HepG2 (cell line): ENCODE measurements at regions not wholly inside any gene's neighbourhood (a gene's known extent, or its start where the extent isn't known, plus 50 kb on each side); places are given as distances from the start of the nearest gene placed in this dataset.

Experiments used
- DZIP1 ChIP-seq: sonication (generic); formaldehyde crosslinking; IDR thresholded peaks from 2 replicates; pipeline ENCODE4 v1.5.0; 2020; ENCODE audit warnings: mild to moderate bottlenecking, missing genetic modification reagents
- ESRRA ChIP-seq: sonication (generic); formaldehyde crosslinking; IDR thresholded peaks from 2 replicates; pipeline ENCODE4 v1.5.1; 2020; ENCODE audit warnings: mild to moderate bottlenecking, low read depth, missing genetic modification reagents
- FLYWCH1 ChIP-seq: sonication (generic); formaldehyde crosslinking; IDR thresholded peaks from 2 replicates; pipeline ENCODE4 v1.8.1; 2023; ENCODE audit warnings: mild to moderate bottlenecking, missing genetic modification reagents
- FOSL2 ChIP-seq: sonication (generic); formaldehyde crosslinking; IDR thresholded peaks from 2 replicates; pipeline ENCODE4 v1.4.0; 2020; ENCODE audit warnings: missing genetic modification reagents
- FOXP1 ChIP-seq, 2 experiments: fragments of 450-650 bp in 1 of 2; IDR thresholded peaks; 2 replicates each; pipeline ENCODE4 v1.6.1; 2017 to 2018; ENCODE audit warnings: antibody characterized with exemption in 1 of 2
- KIAA2018 ChIP-seq: sonication (generic); formaldehyde crosslinking; IDR thresholded peaks from 2 replicates; pipeline ENCODE4 v1.5.0; 2020; ENCODE audit warnings: mild to moderate bottlenecking, missing genetic modification reagents, borderline replicate concordance
- PBX3 ChIP-seq: sonication (generic); formaldehyde crosslinking; IDR thresholded peaks from 2 replicates; pipeline ENCODE4 v1.8.1; 2023; ENCODE audit warnings: missing genetic modification reagents, inconsistent platforms, borderline replicate concordance
- RARA ChIP-seq: IDR thresholded peaks from 2 replicates; pipeline ENCODE4 v1.6.1; 2016; ENCODE audit warnings: missing genetic modification reagents, missing compliant biosample characterization
- SALL1 ChIP-seq: sonication (generic); formaldehyde crosslinking; IDR thresholded peaks from 2 replicates; pipeline ENCODE4 v1.8.0; 2022; ENCODE audit warnings: mild to moderate bottlenecking, missing genetic modification reagents
- SOX13 ChIP-seq, 3 experiments: fragments of 450-650 bp in 1 of 3; sonication (generic) in 1 of 3; formaldehyde crosslinking in 1 of 3; IDR thresholded peaks in 2 of 3; conservative IDR thresholded peaks in 1 of 3; 2 replicates each; pipeline versions ENCODE4 v1.5.0 to v1.6.1; 2016 to 2020; ENCODE audit warnings: antibody characterized with exemption in 1 of 3, mild to moderate bottlenecking in 1 of 3, missing compliant biosample characterization in 1 of 3, missing genetic modification reagents in 1 of 3, moderate library complexity in 1 of 3
- SOX5 ChIP-seq: IDR thresholded peaks from 2 replicates; pipeline ENCODE4 v1.6.1; 2016; ENCODE audit warnings: borderline replicate concordance
- TCF7 ChIP-seq: sonication (generic); IDR thresholded peaks from 2 replicates; pipeline ENCODE4 v1.6.1; 2016; ENCODE audit warnings: antibody characterized with exemption, low read depth
- TEAD3 ChIP-seq: optimal IDR thresholded peaks from 2 replicates; pipeline ENCODE3; 2016; ENCODE audit warnings: borderline replicate concordance
- TFAP4 ChIP-seq: sonication (generic); IDR thresholded peaks from 2 replicates; pipeline ENCODE4 v1.6.1; 2016; ENCODE audit warnings: low read depth, borderline replicate concordance

- TF ChIP-seq KIAA2018, result no peak
- no peak for TF ChIP-seq ESRRA (CRISPR knock-in tag)
- peak; percentile 68 for TF ChIP-seq FOSL2 (CRISPR knock-in tag)
- TF ChIP-seq DZIP1 (CRISPR knock-in tag), result no peak
- TF ChIP-seq FOXP1 (IDR thresholded peaks at IDR 0.05), result no peak
- peak; percentile 33; the same call in 1 of the 2 replicates for TF ChIP-seq FOXP1 (CRISPR knock-in tag; IDR thresholded peaks at IDR 0.05)
- TF ChIP-seq TEAD3 (CRISPR knock-in tag), result no peak
- peak; percentile 18; the same call in 1 of the 2 replicates for TF ChIP-seq TFAP4
- 0 out of 2 replicates have a peak, but pooled peaks have one; percentile 9 for TF ChIP-seq RARA
- no peak for TF ChIP-seq SOX13 (IDR thresholded peaks at IDR 0.05)
- TF ChIP-seq SOX13 (CRISPR knock-in tag; conservative IDR thresholded peaks at IDR 0.05 in 1 of 2, IDR thresholded peaks at IDR 0.05 in 1 of 2), result peak in 1 of 2 experiments; percentile 84; a peak in 1 of 4 replicates
- TF ChIP-seq SALL1, result 0 out of 2 replicates have a peak, but pooled peaks have one; percentile 19
- peak; percentile 32; the same call in 1 of the 2 replicates for TF ChIP-seq TCF7
- TF ChIP-seq PBX3 (CRISPR knock-in tag), result no peak
- TF ChIP-seq SOX5 (CRISPR knock-in tag), result peak; percentile 83; the same call in 1 of the 2 replicates
- no peak for TF ChIP-seq FLYWCH1 (CRISPR knock-in tag)
Measured at GRCh38 chr5:30607301-30607894, 586.1 kb upstream of the CDH6 start (continued).
